WTC11 (cell line): ENCODE measurements at regions not wholly inside any gene's neighbourhood (a gene's known extent, or its start where the extent isn't known, plus 50 kb on each side); places are given as distances from the start of the nearest gene placed in this dataset.

Source experiments
- AFF4 ChIP-seq: sonication (generic); formaldehyde crosslinking; IDR thresholded peaks from 2 replicates; pipeline ENCODE4 v1.8.1; 2023; ENCODE audit warnings: mild to moderate bottlenecking, missing genetic modification reagents, borderline replicate concordance
- CREB1 ChIP-seq: sonication (generic); formaldehyde crosslinking; IDR thresholded peaks from 2 replicates; pipeline ENCODE4 v1.8.0; 2023; ENCODE audit warnings: mild to moderate bottlenecking, missing genetic modification reagents
- E2F4 ChIP-seq: sonication (generic); formaldehyde crosslinking; IDR thresholded peaks from 2 replicates; pipeline ENCODE4 v1.8.1; 2022; ENCODE audit warnings: low read depth, mild to moderate bottlenecking, moderate library complexity, missing genetic modification reagents, borderline replicate concordance
- ESRRA ChIP-seq: sonication (generic); formaldehyde crosslinking; IDR thresholded peaks from 2 replicates; pipeline ENCODE4 v1.8.1; 2022; ENCODE audit warnings: mild to moderate bottlenecking, missing genetic modification reagents, borderline replicate concordance
- FOXJ3 ChIP-seq: sonication (generic); formaldehyde crosslinking; IDR thresholded peaks from 2 replicates; pipeline ENCODE4 v1.9.0; 2021; ENCODE audit warnings: missing genetic modification reagents, mild to moderate bottlenecking, borderline replicate concordance
- GRHL2 ChIP-seq: fragments of 250-450 bp; sonication (Bioruptor Pico); IDR thresholded peaks from 2 replicates; pipeline ENCODE4 v1.8.0; 2022; ENCODE audit warnings: mild to moderate bottlenecking, moderate library complexity; ENCODE audit not compliant: insufficient replicate concordance, severe bottlenecking
- JUN ChIP-seq: sonication (generic); formaldehyde crosslinking; IDR thresholded peaks from 2 replicates; pipeline ENCODE4 v1.8.0; 2023; ENCODE audit warnings: mild to moderate bottlenecking, missing genetic modification reagents
- MAX ChIP-seq: sonication (generic); formaldehyde crosslinking; IDR thresholded peaks from 2 replicates; pipeline ENCODE4 v1.8.0; 2022; ENCODE audit warnings: mild to moderate bottlenecking, missing genetic modification reagents
- MLX ChIP-seq: sonication (generic); formaldehyde crosslinking; IDR thresholded peaks from 2 replicates; pipeline ENCODE4 v1.8.1; 2023; ENCODE audit warnings: mild to moderate bottlenecking, missing genetic modification reagents, moderate library complexity
- ZBTB43 ChIP-seq: sonication (generic); formaldehyde crosslinking; IDR thresholded peaks from 2 replicates; pipeline ENCODE4 v1.8.1; 2023; ENCODE audit warnings: mild to moderate bottlenecking, missing genetic modification reagents
- TF ChIP-seq, protein P1 (sequence below): fragments of 200-600 bp; IDR thresholded peaks from 2 replicates; pipeline ENCODE4 v1.8.0; 2022; ENCODE audit warnings: antibody characterized with exemption
- TF ChIP-seq, protein P2 (sequence below): sonication (generic); formaldehyde crosslinking; IDR thresholded peaks from 2 replicates; pipeline ENCODE4 v1.8.0; 2022; ENCODE audit warnings: mild to moderate bottlenecking, missing genetic modification reagents
- TF ChIP-seq, protein P3 (sequence below): sonication (generic); formaldehyde crosslinking; IDR thresholded peaks from 2 replicates; pipeline ENCODE4 v1.8.1; 2023; ENCODE audit warnings: mild to moderate bottlenecking, missing genetic modification reagents, moderate library complexity

- no peak for TF ChIP-seq MLX (CRISPR knock-in tag)
- TF ChIP-seq, protein P1, sequence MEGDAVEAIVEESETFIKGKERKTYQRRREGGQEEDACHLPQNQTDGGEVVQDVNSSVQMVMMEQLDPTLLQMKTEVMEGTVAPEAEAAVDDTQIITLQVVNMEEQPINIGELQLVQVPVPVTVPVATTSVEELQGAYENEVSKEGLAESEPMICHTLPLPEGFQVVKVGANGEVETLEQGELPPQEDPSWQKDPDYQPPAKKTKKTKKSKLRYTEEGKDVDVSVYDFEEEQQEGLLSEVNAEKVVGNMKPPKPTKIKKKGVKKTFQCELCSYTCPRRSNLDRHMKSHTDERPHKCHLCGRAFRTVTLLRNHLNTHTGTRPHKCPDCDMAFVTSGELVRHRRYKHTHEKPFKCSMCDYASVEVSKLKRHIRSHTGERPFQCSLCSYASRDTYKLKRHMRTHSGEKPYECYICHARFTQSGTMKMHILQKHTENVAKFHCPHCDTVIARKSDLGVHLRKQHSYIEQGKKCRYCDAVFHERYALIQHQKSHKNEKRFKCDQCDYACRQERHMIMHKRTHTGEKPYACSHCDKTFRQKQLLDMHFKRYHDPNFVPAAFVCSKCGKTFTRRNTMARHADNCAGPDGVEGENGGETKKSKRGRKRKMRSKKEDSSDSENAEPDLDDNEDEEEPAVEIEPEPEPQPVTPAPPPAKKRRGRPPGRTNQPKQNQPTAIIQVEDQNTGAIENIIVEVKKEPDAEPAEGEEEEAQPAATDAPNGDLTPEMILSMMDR = no peak
- no peak for TF ChIP-seq MAX (CRISPR knock-in tag)
- no peak for TF ChIP-seq CREB1 (CRISPR knock-in tag)
- TF ChIP-seq JUN (CRISPR knock-in tag) = no peak
- TF ChIP-seq, protein P2, sequence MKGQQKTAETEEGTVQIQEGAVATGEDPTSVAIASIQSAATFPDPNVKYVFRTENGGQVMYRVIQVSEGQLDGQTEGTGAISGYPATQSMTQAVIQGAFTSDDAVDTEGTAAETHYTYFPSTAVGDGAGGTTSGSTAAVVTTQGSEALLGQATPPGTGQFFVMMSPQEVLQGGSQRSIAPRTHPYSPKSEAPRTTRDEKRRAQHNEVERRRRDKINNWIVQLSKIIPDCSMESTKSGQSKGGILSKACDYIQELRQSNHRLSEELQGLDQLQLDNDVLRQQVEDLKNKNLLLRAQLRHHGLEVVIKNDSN (CRISPR knock-in tag) = no peak
- no peak for TF ChIP-seq ESRRA (CRISPR knock-in tag)
- TF ChIP-seq, protein P3, sequence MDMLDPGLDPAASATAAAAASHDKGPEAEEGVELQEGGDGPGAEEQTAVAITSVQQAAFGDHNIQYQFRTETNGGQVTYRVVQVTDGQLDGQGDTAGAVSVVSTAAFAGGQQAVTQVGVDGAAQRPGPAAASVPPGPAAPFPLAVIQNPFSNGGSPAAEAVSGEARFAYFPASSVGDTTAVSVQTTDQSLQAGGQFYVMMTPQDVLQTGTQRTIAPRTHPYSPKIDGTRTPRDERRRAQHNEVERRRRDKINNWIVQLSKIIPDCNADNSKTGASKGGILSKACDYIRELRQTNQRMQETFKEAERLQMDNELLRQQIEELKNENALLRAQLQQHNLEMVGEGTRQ (CRISPR knock-in tag) = no peak
- no peak for TF ChIP-seq FOXJ3 (CRISPR knock-in tag)
- no peak for TF ChIP-seq E2F4
- TF ChIP-seq ZBTB43 (CRISPR knock-in tag) = no peak
- no peak for TF ChIP-seq AFF4 (CRISPR knock-in tag)
- no peak for TF ChIP-seq GRHL2 (CRISPR knock-in tag)
These were observed 75.7 kb upstream of the EPHB3 start for GRCh38 chr3:184485906-184486305.
